ENCODE measurements at regions not wholly inside any gene's neighbourhood (a gene's known extent, or its start where the extent isn't known, plus 50 kb on each side); places are given as distances from the start of the nearest gene placed in this dataset.

DNA sequence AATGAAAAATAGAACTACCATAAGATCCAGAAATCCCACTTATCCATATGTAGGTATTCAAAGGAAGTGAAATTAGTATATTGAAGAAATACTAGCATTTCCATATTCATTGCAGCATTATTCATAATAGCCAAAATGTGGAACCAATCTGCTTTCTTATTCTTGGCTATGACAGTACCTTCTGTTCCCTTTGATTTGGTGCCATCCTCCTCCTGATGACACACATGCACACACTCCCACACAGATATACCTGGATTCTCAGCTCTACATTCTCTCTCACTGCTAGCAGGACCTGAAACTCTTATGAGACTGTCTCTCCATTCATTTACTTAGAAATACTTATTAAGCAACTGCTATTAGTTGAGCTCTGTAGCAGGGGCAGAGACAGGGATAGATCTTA lies 582.6 kb upstream of the TENM4 start:
- TF ChIP-seq, protein P1, sequence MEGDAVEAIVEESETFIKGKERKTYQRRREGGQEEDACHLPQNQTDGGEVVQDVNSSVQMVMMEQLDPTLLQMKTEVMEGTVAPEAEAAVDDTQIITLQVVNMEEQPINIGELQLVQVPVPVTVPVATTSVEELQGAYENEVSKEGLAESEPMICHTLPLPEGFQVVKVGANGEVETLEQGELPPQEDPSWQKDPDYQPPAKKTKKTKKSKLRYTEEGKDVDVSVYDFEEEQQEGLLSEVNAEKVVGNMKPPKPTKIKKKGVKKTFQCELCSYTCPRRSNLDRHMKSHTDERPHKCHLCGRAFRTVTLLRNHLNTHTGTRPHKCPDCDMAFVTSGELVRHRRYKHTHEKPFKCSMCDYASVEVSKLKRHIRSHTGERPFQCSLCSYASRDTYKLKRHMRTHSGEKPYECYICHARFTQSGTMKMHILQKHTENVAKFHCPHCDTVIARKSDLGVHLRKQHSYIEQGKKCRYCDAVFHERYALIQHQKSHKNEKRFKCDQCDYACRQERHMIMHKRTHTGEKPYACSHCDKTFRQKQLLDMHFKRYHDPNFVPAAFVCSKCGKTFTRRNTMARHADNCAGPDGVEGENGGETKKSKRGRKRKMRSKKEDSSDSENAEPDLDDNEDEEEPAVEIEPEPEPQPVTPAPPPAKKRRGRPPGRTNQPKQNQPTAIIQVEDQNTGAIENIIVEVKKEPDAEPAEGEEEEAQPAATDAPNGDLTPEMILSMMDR (IDR thresholded peaks at IDR 0.05): no peak
- TF ChIP-seq POLR2A (IDR thresholded peaks at IDR 0.05) (no peak), POLR2AphosphoS5 (IDR thresholded peaks at IDR 0.05) (no peak)
